ENCODE measurements at regions not wholly inside any gene's neighbourhood (a gene's known extent, or its start where the extent isn't known, plus 50 kb on each side); places are given as distances from the start of the nearest gene placed in this dataset.
"Not testable (repeated sequence)": the region's sequence is repeated elsewhere in the genome, so short reads cannot be mapped to it uniquely, and the experiment has no call there.

DNA sequence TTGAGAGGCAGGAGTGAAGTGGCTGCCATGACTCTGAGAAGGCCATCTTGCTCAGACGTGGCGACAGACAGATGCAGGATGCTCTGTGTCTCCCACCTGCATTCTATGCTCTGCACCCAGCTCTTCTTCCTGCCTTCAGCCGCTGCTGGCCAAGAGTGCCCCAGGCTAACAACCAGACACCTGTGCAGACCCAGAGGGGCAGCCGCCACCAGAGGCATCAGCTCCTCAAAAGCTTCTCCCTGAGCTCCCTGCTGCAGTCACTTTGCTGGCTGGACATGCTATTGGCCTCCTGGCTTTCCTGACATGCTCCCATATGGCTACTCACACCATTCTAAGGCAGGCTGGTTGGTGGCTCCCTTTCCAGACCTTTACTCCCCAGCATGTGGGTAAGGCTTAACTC lies 70.6 kb upstream of the GRB10 start:
- DNase-seq: no peak

- DNase-seq: no peak
Measured at GRCh38 chr7:50852901-50853300, 70.2 kb upstream of the GRB10 start.

GRCh38 chr7:50851891-50852290 lies 69.2 kb upstream of the GRB10 start:
- peak; percentile 5 for DNase-seq

DNA sequence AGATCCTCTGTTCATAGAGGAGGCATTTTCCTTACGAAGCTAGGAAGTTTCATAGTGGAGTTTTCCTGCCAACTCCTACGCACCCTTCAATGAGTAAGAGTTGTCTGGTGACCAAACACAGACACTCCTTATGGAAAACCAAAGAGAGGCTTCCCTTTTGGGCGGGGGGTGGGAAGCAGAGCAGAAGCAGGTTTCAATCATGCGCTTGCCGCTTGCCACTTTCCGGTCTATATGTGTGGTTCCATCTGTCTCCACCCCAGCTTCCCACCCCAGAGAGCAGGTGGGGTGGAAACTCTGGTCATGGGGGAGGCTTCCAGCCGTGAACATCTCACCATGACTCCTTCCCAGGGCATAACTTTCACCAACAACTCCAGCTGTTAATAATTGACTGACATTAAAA lies 68.8 kb upstream of the GRB10 start:
- no peak for DNase-seq

DNA sequence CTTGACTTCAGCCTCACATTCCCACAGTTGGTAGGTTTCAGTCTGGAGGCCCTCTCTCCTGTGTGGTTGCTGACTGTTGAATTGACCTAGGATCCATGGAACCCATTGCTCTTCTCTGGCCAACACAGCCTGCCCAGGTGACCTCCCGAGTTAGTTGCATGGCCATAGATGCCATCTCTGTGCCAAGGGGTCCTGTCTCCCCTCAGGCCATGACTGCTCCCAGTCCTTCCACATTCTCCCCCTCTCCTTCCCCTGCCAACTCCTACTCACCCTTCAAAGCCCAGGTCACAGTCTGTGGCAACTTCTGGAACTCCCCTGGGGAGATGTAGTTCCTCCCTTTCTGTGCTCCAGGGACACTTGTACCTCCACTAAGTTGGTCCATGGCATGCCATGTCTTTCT lies 67.3 kb upstream of the GRB10 start:
- DNase-seq: no peak

DNA sequence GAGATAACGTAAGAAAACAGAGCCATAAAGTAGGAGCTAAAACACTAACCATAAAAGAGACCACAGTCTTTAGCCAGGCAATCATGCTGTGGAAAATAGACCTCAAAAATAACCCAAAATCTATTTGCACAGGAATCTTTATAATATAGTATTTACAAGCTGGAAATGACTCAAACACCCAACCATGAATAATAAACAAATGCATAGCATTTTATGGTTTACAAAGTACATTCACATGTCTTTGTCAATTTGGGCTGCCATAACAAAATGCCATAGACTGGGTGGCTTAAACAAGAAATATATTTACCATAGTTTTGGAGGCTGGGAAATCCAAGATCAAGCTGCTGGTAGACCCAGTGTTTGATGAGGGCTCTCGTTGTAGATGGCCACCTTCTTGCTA lies 65.5 kb upstream of the GRB10 start:
- DNase-seq: no peak

- DNase-seq: not testable (repeated sequence)
Measured at GRCh38 chr7:50844861-50845260, 62.2 kb upstream of the GRB10 start.

DNA sequence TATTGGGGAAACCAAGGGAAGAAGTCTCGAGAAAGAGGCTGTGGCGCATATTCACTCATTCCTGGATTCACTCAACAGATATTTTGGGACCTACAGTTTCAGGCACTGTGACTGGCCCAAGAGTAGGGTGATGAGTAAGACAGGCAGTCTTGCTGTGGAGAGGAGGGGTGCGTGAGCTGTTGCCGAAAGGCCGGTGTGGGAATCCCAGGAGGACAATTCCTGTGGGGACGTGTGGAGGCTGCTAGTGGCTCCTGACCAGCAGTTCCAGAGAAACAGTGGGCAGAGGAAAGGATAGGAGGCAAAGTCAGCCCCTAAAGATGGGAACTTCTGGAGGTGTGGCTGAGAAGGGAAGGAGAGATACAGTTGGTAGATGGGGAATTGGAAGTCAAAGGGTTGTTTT lies 59.3 kb upstream of the GRB10 start:
- no peak for DNase-seq

DNA sequence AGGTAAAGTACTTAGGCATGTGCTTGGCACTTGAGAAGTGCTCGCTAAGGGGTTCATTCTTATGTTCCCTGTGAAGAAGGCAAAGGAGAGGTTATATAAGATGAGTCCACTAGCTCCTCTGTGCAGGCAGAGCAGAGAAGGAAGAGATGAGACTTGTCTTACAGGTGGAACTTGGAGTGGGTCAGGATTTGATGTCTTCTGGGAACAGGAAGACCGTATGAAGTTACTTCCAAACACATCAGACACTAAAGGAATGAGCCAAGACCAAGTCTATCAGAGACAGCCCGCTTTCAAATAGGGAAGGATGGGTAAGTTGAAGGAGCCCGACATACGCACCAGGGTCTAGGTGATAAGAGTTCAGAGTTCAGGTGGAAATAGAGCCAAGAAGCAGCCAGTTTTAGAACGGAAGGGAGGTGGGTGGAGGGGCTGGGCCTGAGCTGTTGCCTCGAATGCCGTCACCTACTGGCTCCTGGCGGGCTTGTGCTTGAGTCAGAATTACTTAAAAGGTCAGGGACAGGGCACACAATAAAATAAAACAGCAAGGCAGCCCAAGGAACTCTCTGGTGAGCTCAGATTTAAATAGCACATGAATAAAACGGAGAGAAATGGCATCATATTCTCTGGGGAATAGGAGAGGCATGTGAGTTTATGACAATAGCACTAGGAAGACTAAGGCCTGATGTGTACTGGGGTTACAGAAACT lies 56.1 kb upstream of the GRB10 start:
- DNase-seq: no peak

DNA sequence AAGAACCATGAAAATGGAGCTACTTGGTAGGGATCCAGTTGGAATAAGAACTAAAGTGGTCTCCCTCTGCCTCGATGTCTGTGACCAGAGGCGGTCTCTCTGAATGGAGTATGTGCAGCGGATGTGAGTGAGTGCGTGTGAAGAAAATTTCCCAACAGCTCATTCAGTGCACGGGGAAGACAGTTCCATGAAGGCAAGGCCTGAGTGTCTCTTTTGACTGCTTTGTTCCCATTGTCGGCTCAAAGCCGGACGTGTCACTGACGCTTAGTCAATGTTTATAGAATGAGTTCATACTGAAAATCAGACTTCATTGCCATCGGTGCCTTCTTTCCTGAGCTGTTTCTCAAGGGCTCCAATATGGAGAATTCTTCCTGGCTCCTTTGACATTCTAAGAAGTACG lies 55.3 kb upstream of the GRB10 start:
- DNase-seq: no peak

- no peak for DNase-seq
Measured at GRCh38 chr7:50836646-50837045, 54.0 kb upstream of the GRB10 start.

GRCh38 chr7:50835156-50835555 lies 52.5 kb upstream of the GRB10 start:
- DNase-seq: no peak

GRCh38 chr7:50834679-50835078 lies 52.0 kb upstream of the GRB10 start:
- no peak for DNase-seq

DNA sequence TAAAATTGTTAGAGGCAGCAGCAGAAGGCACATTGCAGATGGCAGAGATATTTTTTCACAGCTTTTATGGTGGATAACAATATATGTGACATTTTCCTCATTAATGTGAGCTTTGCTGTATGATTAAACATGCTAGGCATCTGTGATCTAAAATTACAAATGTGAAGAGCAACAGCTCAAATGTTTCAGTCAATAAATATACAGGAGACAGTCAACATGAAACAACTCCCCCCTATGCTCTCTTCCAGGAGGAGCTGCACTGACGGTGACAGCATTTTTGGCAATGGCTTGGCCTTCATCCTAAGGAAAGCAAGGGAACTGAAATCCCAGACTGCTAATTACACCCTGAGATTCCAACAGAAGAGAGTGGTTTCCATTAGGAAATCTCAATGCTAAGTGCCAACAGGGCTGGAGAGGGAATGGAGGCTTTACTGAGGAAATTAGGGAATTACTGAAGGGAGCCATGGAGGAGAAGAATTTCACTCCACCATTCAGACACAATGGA lies 51.4 kb upstream of the GRB10 start:
- DNase-seq: no peak

DNA sequence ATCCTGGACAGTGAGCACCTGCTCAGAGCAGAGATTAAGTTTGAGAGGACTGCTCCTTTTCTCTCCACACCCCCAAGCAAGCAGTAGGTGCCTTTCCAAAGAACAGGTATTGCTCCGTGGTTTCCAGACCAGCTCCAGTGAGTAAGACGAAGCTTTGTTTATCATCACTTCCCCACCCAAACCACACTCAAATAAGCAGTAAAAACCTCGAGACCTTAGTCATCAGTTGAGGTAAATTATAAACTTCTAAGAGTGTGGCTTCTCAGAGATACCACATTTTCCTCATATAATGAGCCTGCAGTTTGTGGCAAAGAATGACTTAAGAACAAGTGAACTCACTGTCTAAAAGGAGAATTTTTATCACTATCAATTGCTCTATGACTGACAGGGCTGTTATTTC lies 50.0 kb upstream of the GRB10 start:
- DNase-seq: no peak
